IPS-18c (cell line): ENCODE measurements at regions not wholly inside any gene's neighbourhood (a gene's known extent, or its start where the extent isn't known, plus 50 kb on each side); places are given as distances from the start of the nearest gene placed in this dataset.
"Not testable (repeated sequence)": the region's sequence is repeated elsewhere in the genome, so short reads cannot be mapped to it uniquely, and the experiment has no call there.

Experiments used
- H3K4me3 ChIP-seq: 2 replicates; pipeline ENCODE4 v1.7.0; 2013; ENCODE audit warnings: low read depth, mild to moderate bottlenecking, low read length, moderate library complexity; ENCODE audit not compliant: insufficient read depth
- H3K9me3 ChIP-seq: one replicate; pipeline ENCODE4 v1.6.1; 2013; ENCODE audit warnings: mild to moderate bottlenecking, low read length, moderate library complexity; ENCODE audit not compliant: control insufficient read depth, insufficient read depth

DNA sequence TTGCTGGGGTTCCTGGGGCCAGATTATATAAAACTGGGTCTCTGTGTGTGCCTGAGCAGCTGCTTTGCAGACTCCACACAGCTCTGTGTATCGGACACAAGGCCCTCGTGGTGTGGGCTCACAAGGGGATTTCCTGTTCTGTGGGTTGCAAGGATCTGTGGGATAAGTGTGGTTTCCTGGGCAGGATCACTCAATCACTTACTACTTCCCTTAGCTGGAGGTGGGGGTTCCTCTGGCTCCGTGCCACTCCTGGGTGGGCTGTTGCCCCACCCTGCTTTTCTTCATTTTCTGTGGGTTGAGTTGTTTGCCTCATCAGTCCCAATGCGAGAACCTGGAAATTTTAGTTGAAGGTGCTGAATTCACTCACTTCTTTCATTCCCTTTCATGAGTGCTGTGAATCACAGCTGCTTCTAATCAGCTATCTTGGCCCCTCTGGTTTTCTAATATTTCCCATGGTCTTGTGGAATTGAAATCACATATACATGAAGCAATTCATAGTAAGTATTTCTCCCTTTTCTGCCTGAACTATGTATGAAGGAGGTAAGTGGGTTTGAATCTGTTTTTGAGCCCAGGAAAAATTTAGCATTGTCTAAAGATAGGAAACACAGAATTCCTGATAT lies 196.3 kb downstream of the DCDC2C start:
- Histone ChIP-seq H3K9me3 (peaks cover 6% of the 10 kb centered on the region), H3K4me3 (no peak overlapping the region)

DNA sequence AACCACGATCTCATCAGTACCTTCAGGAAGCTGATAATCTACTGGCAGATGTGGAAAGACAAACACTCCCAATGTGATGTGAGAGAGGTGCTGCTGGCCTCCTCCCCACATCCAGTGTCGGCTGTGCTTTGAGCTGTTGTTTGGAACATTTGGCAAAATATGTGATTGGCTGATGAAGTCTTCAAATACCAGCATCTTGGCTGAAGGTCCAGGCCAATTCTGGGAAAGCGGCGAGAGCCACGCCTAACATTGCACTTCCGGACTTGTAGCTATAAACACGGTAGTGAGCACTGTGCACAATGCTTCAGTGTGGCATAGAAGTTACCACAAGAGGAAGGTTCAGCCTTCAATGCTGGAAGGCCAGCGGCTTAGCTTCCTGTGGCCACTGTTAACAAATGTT lies 198.8 kb downstream of the DCDC2C start:
- Histone ChIP-seq H3K9me3 (peaks cover 12% of the 10 kb centered on the region), H3K4me3 (no peak overlapping the region)

DNA sequence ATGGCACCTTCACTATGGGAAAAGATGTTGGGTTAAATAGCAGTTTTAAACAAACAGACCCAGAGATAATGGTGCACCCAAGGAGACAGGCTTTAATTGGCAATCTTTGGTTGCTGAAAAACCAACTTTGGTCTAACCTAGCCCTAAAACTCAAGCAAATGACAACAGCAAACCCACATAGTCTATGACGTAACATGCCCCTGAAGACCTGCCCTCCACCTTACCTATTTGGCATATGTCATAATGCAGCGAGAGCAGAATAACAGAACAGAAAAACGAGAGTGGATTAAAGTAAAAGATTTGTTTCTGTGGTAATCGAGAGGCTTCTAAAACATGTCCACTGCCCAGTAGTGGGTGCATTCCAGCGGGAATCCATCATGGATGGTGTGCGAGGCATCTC lies 200.7 kb downstream of the DCDC2C start:
- Histone ChIP-seq H3K4me3 (no peak overlapping the region), H3K9me3 (peaks cover 20% of the 10 kb centered on the region)

DNA sequence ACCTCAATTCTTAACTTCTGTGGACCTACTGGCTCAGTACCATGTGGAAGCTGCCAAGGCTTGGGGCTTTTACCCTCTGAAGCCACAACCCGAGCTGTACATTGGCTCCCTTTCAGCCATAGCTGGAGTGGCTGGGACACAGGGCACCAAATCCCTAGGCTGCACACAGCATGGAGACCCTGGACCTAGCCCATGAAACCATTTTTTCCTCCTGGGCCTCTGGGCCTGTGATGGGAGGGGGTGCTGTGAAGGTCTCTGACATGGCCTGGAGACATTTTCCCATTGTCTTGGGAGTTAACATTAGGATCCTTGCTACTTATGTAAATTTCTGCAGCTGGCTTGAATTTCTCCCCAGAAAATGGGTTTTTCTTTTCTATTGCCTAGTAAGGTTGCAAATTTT lies 205.1 kb downstream of the DCDC2C start:
- peaks cover 15% of the 10 kb centered on the region for H3K9me3 ChIP-seq
- H3K4me3 ChIP-seq, result not testable (repeated sequence)

DNA sequence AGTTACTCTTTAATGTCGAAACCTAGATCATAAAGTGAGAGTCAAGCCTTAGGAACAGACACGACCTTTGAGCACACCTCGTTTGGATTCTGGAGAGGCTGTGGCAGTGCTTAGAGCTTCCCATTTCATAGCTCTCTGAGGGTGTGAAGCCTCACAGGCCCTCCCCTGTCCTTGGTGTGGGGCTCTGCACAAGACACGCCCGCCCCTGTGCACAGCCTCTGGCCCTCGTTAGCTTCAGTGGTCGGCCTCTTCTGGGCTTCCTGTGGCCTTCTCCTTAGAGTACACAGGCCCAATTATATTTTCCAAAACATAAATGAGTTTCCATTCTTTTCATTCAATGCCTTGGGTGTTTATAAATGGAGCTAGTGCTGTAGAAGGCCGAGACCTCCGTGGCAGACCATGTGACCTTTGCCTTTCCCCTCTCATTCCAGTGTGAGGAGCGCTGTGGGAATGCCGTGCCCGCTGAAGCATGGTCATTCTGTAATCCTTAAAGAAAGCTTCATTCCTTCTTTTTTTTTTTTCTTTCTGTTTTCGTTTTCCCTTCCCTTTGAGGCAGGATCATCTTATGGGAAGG lies 208.6 kb downstream of the DCDC2C start:
- Histone ChIP-seq H3K4me3 (no peak overlapping the region), H3K9me3 (peaks cover 10% of the 10 kb centered on the region)

DNA sequence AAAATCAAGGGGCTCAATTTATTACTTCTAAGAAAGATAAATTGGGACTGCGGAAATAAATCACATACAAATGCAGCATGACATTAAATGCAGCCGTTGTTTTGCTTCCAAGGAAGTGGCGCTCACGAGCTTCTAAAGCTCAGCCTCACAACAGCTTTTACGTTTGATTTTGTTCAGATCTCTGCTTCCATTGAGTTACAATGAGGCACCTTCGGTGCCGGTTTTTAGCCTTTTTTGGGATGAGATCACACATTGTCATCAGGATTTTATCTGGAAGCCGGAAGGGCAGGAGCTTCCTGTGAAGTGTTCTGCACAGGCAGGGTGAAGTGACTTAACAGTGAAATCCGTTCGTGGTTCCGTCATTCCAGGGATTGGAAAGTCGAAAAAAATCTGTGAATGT lies 209.8 kb downstream of the DCDC2C start:
- H3K4me3 ChIP-seq, result no peak overlapping the region
- peaks cover 7% of the 10 kb centered on the region for H3K9me3 ChIP-seq

DNA sequence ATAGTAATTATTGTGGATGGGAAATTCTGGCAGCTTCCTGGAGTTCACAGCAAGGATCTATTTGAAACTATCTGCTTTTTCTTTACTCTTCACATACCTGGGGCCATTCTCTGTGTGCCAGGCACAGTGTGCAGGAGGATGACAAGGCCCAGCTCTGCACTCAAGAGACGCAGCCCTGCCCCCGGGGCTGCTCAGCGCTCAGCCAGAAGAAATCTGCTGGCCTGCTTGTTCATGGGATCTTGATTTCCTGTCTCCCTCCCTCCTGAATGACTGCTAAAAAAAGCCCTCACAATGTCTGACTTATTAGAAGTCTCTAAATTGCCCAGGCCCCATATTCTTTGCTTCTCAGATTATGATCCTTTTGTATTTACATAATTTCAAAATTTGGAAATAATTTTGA lies 210.9 kb downstream of the DCDC2C start:
- peaks cover 2% of the 10 kb centered on the region for H3K9me3 ChIP-seq
- no peak overlapping the region for H3K4me3 ChIP-seq

DNA sequence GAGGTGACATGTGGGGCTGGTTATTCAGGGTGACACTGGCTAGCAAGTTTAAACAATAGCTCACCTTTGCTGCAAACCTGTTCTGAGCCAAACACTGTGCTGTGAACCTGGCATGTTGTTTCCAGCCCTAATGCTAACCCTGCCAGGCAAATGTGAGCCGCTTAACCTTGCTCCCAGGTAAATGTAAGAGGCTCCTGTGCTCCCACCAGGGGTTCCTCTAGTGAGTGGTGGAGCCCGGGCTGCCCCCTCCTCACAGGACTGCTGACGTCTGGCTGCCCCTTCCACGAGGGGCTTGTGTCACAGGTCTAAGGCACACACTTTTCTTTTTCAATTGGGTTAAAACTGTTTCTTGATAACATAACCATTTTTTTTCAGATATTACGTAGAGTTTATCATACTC lies 223.7 kb downstream of the DCDC2C start:
- Histone ChIP-seq H3K4me3 (no peak overlapping the region), H3K9me3 (no peaks in the 10 kb centered on the region)

DNA sequence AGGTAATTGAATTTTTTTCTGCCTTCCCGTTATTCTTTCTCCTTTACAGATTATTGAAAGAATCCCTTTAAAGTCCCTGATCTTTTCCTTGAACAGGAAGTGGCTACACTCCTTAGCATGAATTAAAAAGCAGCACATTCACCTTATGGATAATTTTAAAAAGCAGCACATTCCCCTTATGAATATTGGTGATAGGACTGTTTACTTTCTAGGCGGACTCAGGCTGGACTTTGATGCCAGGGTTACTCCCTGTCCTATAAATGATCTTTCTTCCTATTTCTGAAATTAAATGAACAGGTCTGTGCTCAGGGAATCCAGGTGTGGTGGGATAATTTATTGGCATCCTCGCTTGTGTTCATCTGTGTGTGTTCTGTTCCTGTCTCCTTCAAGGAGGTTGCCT lies 226.0 kb downstream of the DCDC2C start:
- Histone ChIP-seq H3K9me3 (no peaks in the 10 kb centered on the region), H3K4me3 (no peak overlapping the region)

DNA sequence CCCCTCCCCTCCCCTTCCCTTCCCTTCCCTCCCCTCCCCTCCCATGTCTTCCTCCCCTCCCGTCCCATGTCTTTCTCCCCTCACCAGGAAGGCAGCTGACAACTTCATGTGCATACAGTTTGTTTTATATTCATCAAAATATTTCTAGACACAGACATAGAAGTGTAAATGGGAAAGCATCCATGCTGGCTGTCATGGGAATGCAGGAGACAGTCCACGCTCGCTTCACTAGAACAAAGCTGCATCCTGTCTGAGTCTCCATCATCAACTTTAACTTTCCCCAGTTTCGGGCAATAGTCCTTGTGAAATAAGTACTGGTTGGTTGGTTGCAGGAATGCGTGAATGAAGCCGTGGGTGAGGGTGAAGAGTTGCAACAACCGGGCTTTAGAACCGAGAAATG lies 226.9 kb downstream of the DCDC2C start:
- Histone ChIP-seq H3K4me3 (no peak overlapping the region), H3K9me3 (no peaks in the 10 kb centered on the region)

DNA sequence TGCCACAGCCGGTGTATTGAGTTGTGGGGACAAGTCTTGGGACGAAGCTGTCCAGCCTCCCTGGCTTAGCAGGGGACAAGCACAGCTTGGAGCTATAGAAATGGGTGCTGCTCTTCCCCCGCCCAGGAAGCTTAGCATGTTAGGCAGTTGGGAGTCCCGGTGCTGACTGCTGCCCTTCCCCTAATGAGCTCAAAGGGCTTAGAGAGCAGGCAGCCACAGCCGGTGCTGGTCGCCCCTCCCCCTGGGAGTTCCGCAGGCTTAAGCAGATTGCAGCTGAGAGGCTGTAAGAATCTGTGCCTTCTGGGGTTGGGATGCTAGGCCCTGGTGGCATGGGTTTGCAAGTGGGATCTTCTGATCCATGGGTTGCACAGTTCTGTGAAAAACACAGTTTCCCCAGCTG lies 237.3 kb downstream of the DCDC2C start:
- H3K4me3 ChIP-seq, result no peak overlapping the region; the same call in 1 of the 2 replicates
- peaks cover 3% of the 10 kb centered on the region for H3K9me3 ChIP-seq

DNA sequence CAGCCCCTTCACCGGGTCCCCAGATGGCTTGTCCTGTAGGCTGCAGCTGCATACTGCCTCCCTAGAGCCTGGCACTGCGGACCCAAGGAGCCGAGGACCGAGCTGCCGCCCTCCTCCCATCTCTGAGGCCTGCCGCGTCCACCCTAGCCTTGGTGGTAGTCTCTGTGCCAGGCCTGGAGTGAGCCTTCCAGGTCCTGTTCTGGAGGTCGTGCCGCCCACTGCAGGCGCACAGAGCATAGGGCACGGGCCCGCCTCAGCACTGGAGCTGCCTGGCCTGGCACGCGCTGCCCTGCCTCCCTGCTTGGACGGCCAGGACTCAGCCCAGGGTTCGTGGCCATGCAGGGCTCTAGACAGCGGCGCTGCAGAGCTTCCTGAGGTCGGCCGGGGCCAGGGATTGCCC lies 239.5 kb downstream of the DCDC2C start:
- Histone ChIP-seq H3K4me3 (no peak overlapping the region), H3K9me3 (peaks cover 3% of the 10 kb centered on the region)

DNA sequence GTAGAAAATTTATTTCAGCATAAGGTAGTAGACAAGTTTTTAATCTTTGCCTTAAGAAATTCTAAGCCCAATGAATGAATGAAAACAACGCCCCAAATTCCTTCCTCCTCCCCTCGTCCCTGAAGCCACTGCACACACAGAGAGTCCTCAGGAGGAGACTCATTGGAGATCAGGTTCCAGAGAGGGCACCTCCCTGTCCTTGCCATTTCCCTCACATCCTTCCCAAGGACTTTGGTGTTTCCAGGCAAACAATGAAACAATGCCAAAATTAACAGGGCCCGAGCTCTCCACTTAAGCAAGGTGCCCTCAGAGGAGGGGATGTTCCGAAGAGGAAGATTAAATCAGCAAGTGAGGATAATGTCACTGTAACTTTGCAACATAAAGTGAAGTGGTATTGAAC lies 240.7 kb downstream of the DCDC2C start:
- H3K9me3 ChIP-seq, result peaks cover 3% of the 10 kb centered on the region
- H3K4me3 ChIP-seq, result no peak overlapping the region

DNA sequence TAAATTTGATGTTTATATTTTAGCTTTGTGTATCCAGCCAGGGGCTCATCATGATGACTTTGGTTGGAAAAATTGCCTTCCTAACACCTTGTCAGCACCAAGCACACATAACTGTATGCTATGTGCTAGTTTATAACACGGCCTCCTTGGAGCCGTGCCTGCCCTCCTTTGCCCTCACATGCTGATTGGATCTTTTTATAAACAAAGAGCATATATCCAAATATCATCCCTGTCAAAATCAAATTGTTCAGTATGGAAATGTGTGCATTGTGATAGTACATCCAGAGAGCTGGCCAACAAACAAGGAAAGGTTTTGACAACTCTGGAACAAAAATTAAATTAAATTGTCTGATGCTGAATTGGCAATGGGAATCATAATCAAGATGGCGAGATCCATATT lies 241.5 kb downstream of the DCDC2C start:
- Histone ChIP-seq H3K4me3 (no peak overlapping the region), H3K9me3 (peaks cover 3% of the 10 kb centered on the region)

DNA sequence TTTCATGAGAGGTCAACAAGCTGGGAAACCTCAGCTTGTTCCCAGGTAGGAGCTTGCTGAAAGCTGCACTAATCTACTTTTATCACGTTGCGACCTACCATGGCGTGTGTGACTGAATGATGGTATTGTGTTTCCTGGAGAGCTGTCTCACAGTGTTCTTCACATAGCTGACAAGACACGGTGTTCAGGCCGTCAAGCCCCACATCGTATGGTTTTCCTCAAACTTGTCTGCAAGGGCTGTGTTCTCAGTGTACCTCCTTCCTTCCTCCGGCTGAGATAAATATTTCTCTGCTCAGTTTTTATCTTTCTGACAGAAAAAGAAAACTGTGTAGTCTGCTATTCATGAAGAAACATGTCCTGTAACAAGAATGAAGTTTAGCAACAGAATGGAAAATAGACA lies 244.8 kb downstream of the DCDC2C start:
- Histone ChIP-seq H3K9me3 (peaks cover 2% of the 10 kb centered on the region), H3K4me3 (no peak overlapping the region)

DNA sequence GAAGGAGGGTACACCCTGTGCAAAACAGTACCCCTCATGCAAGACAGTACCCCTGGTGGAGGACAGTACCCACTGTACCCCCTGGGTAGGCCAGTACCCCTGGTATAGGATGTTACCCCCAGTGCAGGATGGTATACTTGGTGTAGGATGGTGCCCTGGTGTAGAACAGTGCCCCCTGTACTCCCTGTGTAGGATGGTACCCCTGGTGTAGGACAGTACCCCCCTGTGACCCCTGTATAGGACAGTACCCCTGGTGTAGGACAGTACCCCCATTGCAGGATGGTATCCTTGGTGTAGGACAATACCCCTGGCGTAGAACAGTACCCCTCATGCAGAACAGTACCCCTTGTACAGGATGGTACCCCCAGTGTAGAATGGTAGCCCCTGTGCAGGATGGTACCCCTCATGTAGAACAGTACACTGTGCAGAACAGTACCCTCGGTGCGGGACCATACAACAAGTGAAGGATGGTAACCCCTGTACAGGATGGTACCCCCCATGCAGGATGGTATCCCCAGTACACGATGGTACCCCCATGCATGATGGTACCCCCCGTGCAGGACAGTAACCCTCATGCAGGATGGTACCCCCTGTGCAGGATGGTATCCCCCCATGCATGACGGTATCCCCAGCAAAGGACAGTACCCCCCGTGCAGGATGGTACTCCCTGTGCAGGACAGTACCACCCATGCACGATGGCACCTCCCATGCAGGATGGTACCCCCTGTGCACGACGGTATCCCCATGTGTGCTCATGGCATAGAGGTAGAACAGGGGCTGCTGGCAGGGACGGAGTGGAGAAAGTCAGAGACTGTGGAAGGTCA lies 248.0 kb downstream of the DCDC2C start:
- Histone ChIP-seq H3K9me3 (peaks cover 2% of the 10 kb centered on the region), H3K4me3 (no peak overlapping the region)

DNA sequence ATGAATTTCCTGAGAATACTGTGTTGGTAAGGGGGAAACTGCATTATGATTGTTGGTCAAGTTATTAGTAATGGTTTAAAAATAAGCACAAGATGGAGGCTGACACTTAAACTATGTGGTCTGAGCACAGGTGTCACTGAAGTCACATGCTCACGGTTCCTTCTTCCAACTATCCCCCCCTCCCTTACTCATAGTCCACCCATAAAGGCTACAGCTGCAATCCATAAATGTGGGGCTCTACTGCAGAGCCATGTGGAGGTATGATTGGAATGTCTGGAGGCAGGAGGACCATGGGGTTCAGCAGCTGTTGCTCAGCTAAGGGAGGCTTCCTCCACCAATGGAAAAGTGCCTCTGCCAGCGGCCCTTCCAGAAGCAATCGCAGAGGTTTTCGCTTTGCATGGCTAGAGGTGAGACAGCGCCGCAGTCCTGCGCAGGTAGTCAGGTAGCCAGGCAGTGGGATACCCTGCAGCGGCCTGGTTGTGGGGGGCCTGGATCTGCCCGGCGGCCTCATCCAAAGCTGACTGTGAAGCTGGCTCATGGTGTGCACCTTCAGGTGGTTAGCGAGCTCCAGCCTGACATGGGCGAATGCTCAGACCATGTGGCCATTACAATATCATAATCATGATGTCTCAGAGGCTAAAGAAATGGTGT lies 249.6 kb downstream of the DCDC2C start:
- H3K9me3 ChIP-seq, result peaks cover 2% of the 10 kb centered on the region
- no peak overlapping the region for H3K4me3 ChIP-seq

DNA sequence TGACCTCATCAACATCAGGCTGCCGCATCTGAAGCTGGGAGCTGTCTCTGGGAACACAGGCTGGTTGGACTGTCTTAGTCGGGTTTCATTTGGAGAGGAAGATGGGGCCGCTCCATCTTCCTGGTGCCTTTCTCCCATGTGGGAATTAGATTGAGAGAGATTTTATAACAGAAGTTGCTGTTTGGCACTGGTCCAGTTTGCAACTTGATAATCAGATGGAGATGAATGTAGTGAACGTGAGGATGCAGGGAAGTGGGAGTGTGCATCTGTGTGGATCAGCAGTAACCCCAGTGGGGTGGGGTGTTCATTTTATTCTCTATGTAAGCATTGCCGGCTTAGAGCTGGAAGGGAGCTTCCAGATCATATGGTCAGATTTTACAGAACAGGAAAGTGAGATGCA lies 250.9 kb downstream of the DCDC2C start:
- Histone ChIP-seq H3K4me3 (no peak overlapping the region), H3K9me3 (peaks cover 2% of the 10 kb centered on the region)
